ENCODE measurements at regions not wholly inside any gene's neighbourhood (a gene's known extent, or its start where the extent isn't known, plus 50 kb on each side); places are given as distances from the start of the nearest gene placed in this dataset.

GRCh38 chr4:79088946-79089691, 149.9 kb upstream of the PAQR3 start:
- TF ChIP-seq CTCF (conservative IDR thresholded peaks at IDR 0.05), result no peak
- Histone ChIP-seq H2BK120ac (ENCODE audit: low read depth, low read length, poor library complexity, severe bottlenecking) (no peak overlapping the region), H3K27ac (ENCODE audit: insufficient read length, low read depth, low read length) (no peak overlapping the region), H4K20me1 (ENCODE audit: control insufficient read depth, insufficient read depth, insufficient read length) (no peaks in the 10 kb centered on the region), H3K4ac (ENCODE audit: low read depth, low read length) (no peak overlapping the region), H4K8ac (replicated peaks; ENCODE audit: insufficient read length, low read depth, low read length) (no peak overlapping the region), H3T11ph (ENCODE audit: low read length) (no peak overlapping the region), H3K23me2 (ENCODE audit: insufficient read length, low read depth, low read length, poor library complexity, severe bottlenecking) (no peaks in the 10 kb centered on the region), H3K79me1 (ENCODE audit: insufficient read depth, low read depth, low read length, poor library complexity, severe bottlenecking) (no peaks in the 10 kb centered on the region), H2BK12ac (ENCODE audit: insufficient read length, low read depth, low read length) (no peak overlapping the region), H3K9ac (ENCODE audit: extremely low read depth, insufficient read length, low read length) (no peak overlapping the region), H3K27me3 (ENCODE audit: insufficient read depth, low read length) (no peaks in the 10 kb centered on the region), H2AK5ac (ENCODE audit: insufficient read length, low read length) (no peak overlapping the region), H2AFZ (ENCODE audit: low read length) (no peak overlapping the region), H3K56ac (ENCODE audit: insufficient read length, low read depth, low read length) (no peak overlapping the region), H3K9me3 (ENCODE audit: control insufficient read depth, low read depth, low read length) (no peaks in the 10 kb centered on the region), H4K91ac (ENCODE audit: insufficient read length, low read depth, low read length) (no peak overlapping the region), H3K23ac (ENCODE audit: insufficient read length, low read depth, low read length) (no peak overlapping the region), H4K5ac (ENCODE audit: insufficient read length, low read depth, low read length) (no peak overlapping the region), H2BK20ac (ENCODE audit: low read depth, low read length, poor library complexity, severe bottlenecking) (no peak overlapping the region), H3K4me1 (ENCODE audit: insufficient read depth, low read length) (no peaks in the 10 kb centered on the region), H3K79me2 (ENCODE audit: insufficient read depth, low read length) (no peaks in the 10 kb centered on the region), H3K14ac (ENCODE audit: insufficient read depth, low read length) (no peak overlapping the region), H3K18ac (ENCODE audit: insufficient read length, low read depth, low read length) (no peak overlapping the region), H3K4me2 (ENCODE audit: insufficient read depth, insufficient read length, low read length) (no peak overlapping the region), H2BK15ac (ENCODE audit: low read depth, low read length) (no peak overlapping the region), H2BK5ac (ENCODE audit: insufficient read length, low read length) (no peak overlapping the region)
- Mint-ChIP-seq H3K27ac (peak overlapping the region in 1 of 3 experiments; percentile 4; a peak in 1 of 7 replicates), H3K36me3 (ENCODE audit: insufficient read depth in 1 of 3, low read depth in 3 of 3) (no peaks in the 10 kb centered on the region), H3K9me3 (no peaks in the 10 kb centered on the region), H3K4me1 (0 out of 4 replicates have a peak, but pooled peaks cover 0 to under 1% of the 10 kb centered on the region in 2 experiments), H3K4me3 (no peak overlapping the region), H3K27me3 (ENCODE audit: low read depth) (peaks cover 2% of the 10 kb centered on the region; the same call in 1 of the 2 replicates)
- no peak for DNase-seq

All from H9 (cell line).